ENCODE measurements at regions not wholly inside any gene's neighbourhood (a gene's known extent, or its start where the extent isn't known, plus 50 kb on each side); places are given as distances from the start of the nearest gene placed in this dataset.

- TF ChIP-seq, protein P1, sequence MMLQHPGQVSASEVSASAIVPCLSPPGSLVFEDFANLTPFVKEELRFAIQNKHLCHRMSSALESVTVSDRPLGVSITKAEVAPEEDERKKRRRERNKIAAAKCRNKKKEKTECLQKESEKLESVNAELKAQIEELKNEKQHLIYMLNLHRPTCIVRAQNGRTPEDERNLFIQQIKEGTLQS (IDR thresholded peaks at IDR 0.05) = no peak
- TF ChIP-seq CTCF (IDR thresholded peaks at IDR 0.05; ENCODE audit: low read depth, low read length, missing input control) (no peak), NR2F2 (IDR thresholded peaks at IDR 0.05) (no peak), YY1 (IDR thresholded peaks at IDR 0.05) (no peak), RAD21 (IDR thresholded peaks at IDR 0.05) (no peak), JUND (IDR thresholded peaks at IDR 0.05) (no peak), EGR1 (IDR thresholded peaks at IDR 0.05; ENCODE audit: low read depth in 2 of 2) (no peak)
- TF ChIP-seq, protein P2, sequence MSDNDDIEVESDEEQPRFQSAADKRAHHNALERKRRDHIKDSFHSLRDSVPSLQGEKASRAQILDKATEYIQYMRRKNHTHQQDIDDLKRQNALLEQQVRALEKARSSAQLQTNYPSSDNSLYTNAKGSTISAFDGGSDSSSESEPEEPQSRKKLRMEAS (IDR thresholded peaks at IDR 0.05) = no peak
Observed at GRCh38 chr1:30319765-30320580, 403.4 kb downstream of the MATN1 start.
